WERI-Rb-1 (cell line): ENCODE measurements at regions not wholly inside any gene's neighbourhood (a gene's known extent, or its start where the extent isn't known, plus 50 kb on each side); places are given as distances from the start of the nearest gene placed in this dataset.
"Not testable (repeated sequence)": the region's sequence is repeated elsewhere in the genome, so short reads cannot be mapped to it uniquely, and the experiment has no call there.

Experiments used
- DNase-seq: peaks from one replicate; pipeline ENCODE4 v3.0.0-alpha.2; 2020
- H3K27ac ChIP-seq: fragments of 250-450 bp; sonication (Bioruptor Pico); 2 replicates; pipeline ENCODE4 v1.5.1; 2020; ENCODE audit warnings: mild to moderate bottlenecking, moderate library complexity
- H3K27me3 ChIP-seq: fragments of 250-450 bp; sonication (Bioruptor Pico); 2 replicates; pipeline ENCODE4 v1.5.1; 2021; ENCODE audit warnings: mild to moderate bottlenecking, low read depth, moderate library complexity; ENCODE audit not compliant: insufficient read depth, severe bottlenecking
- H3K36me3 ChIP-seq: fragments of 250-450 bp; sonication (Bioruptor Pico); 2 replicates; pipeline ENCODE4 v1.5.1; 2020; ENCODE audit warnings: mild to moderate bottlenecking, moderate library complexity
- H3K4me3 ChIP-seq: 2 replicates; pipeline ENCODE4 v1.5.1; 2011; ENCODE audit warnings: low read depth, mild to moderate bottlenecking, control low read depth, low read length
- H3K9me3 ChIP-seq: fragments of 250-450 bp; sonication (Bioruptor Pico); 2 replicates; pipeline ENCODE4 v1.5.1; 2021; ENCODE audit warnings: mild to moderate bottlenecking, moderate library complexity; ENCODE audit not compliant: severe bottlenecking
- TF ChIP-seq, protein P1 (sequence below): IDR thresholded peaks from 2 replicates; pipeline ENCODE4 v1.5.1; 2011; ENCODE audit warnings: low read depth, mild to moderate bottlenecking, control low read depth, inconsistent platforms, low read length

DNA sequence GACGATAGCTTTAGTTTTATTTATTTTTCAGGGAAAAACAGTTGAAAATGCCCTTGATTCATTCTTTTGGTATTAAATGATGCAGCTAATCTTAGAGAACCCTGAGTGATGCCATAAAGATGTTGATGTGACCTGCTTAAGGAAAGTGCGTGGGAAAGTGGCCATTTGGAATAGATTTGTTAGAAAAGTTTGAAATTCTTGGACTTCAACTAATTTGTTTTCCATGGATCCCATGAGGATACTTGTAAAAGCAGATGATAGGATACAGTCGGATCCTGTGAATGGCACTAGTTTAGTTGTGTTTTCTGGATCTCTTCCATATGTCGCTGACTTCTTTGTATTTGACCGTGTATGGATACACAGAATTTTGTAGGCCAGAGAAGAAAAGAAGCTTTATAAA is 69.0 kb downstream of the SEPTIN7 start:
- H3K4me3 ChIP-seq, result no peak overlapping the region
- no peak overlapping the region for H3K27ac ChIP-seq
- no peaks in the 10 kb centered on the region for H3K27me3 ChIP-seq
- no peak for DNase-seq
- peaks cover 14% of the 10 kb centered on the region for H3K36me3 ChIP-seq
- TF ChIP-seq, protein P1, sequence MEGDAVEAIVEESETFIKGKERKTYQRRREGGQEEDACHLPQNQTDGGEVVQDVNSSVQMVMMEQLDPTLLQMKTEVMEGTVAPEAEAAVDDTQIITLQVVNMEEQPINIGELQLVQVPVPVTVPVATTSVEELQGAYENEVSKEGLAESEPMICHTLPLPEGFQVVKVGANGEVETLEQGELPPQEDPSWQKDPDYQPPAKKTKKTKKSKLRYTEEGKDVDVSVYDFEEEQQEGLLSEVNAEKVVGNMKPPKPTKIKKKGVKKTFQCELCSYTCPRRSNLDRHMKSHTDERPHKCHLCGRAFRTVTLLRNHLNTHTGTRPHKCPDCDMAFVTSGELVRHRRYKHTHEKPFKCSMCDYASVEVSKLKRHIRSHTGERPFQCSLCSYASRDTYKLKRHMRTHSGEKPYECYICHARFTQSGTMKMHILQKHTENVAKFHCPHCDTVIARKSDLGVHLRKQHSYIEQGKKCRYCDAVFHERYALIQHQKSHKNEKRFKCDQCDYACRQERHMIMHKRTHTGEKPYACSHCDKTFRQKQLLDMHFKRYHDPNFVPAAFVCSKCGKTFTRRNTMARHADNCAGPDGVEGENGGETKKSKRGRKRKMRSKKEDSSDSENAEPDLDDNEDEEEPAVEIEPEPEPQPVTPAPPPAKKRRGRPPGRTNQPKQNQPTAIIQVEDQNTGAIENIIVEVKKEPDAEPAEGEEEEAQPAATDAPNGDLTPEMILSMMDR, result no peak
- no peaks in the 10 kb centered on the region for H3K9me3 ChIP-seq

DNA sequence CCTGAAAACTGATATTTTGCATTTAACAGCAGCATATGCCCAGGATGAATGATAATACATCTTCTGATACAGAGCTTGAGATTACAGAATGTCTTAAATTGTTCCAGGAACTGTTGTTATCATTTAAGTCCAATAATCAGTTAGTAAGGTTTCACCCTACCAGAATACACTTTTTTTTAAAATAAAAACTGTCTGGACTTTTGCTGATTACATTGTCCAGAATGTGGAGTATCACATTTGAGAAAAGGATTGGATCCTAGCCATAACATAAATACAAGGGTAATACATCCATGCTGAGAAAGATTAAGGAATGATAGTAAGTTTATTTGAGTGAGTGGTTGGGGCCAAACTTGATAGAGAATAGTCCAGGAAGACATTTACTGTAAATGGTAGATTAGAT is 71.0 kb downstream of the SEPTIN7 start:
- H3K27me3 ChIP-seq, result no peaks in the 10 kb centered on the region
- H3K36me3 ChIP-seq, result peaks cover 3% of the 10 kb centered on the region
- no peak overlapping the region for H3K27ac ChIP-seq
- DNase-seq, result no peak
- H3K4me3 ChIP-seq, result no peak overlapping the region
- H3K9me3 ChIP-seq, result no peaks in the 10 kb centered on the region
- TF ChIP-seq, protein P1, result no peak

DNA sequence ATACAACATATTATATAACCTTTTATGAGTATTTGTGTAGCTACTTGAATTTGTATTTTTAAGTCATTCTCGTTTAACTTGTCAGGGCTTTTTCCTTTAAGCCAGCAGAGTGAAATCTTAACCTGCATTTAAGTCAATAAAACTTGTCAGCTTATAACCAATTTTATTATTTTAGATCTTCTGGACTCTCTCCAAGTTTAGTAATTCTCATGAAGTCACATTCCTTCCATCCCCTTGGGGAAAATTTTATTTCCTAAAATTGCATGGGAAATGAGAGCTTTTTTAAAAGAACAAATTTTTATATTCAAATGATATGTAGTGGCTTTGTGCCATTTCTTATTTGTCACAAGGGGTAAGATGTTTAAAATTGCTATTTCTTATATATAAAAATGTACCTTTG is 74.0 kb downstream of the SEPTIN7 start:
- H3K36me3 ChIP-seq, result no peaks in the 10 kb centered on the region
- no peak overlapping the region for H3K27ac ChIP-seq
- TF ChIP-seq, protein P1, result no peak
- no peak overlapping the region for H3K4me3 ChIP-seq
- H3K27me3 ChIP-seq, result no peaks in the 10 kb centered on the region
- DNase-seq, result no peak
- H3K9me3 ChIP-seq, result no peaks in the 10 kb centered on the region

DNA sequence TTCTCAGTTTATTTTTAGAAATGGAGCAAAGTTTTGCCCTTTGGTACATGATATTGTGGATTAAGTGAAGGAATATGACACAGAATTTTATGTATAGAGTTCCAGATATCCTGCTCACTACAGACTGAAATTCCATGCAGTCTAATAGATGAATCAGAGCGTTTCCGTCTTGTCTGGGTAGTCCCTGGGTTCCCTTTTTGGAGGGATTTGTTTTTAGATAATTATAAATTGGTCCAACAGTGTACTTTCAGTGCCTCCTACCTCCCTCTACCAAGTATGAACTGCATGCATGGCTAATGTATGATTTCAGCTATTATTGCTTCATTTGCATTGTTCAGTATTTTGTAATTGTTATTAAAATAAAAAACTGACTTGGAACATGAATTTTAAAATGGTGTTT is 74.4 kb downstream of the SEPTIN7 start:
- no peak overlapping the region for H3K27ac ChIP-seq
- DNase-seq, result no peak
- TF ChIP-seq, protein P1, result no peak

DNA sequence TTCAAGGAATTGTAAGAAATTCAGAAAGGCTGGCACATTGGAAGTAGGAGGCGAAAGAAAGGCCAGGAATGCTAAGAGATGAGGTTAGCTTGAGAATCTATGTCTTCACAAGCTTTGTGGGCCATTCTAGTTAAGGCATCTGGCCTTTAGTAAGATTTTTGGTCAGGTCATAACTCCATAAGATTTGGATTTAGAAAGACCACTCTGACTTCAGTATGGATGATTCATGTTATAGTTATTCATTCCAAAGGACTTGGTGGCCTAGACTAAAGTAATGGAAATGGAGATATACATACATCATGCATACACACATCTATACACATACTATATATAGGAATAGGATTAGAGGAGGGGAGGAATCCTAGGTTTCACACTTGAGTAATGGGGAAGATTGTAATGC is 77.5 kb downstream of the SEPTIN7 start:
- TF ChIP-seq, protein P1, result no peak
- no peaks in the 10 kb centered on the region for H3K27me3 ChIP-seq
- no peak overlapping the region for H3K4me3 ChIP-seq
- H3K27ac ChIP-seq, result no peak overlapping the region
- no peaks in the 10 kb centered on the region for H3K36me3 ChIP-seq
- no peak for DNase-seq
- H3K9me3 ChIP-seq, result no peaks in the 10 kb centered on the region

More for the DNA sequence above, 74.4 kb downstream of the SEPTIN7 start:
- Histone ChIP-seq H3K27me3 (no peaks in the 10 kb centered on the region), H3K9me3 (no peaks in the 10 kb centered on the region), H3K36me3 (no peaks in the 10 kb centered on the region), H3K4me3 (no peak overlapping the region)

DNA sequence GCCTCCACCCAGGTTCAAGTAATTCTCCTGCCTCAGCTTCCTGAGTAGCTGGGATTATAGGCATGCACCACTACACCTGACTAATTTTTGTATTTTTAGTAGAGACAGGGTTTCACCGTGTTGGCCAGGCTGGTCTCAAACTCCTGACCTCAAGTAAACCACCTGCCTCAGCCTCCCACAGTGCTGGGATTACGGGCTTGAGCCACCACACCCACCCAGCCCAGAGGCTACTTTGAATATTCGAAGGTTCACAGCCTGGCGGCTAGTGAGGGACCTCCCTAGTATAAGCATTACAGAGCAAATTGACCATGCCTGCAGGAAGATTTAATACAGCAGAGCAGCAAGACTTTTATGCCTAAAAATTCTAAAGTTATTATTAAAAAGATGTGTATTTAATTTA is 86.6 kb downstream of the SEPTIN7 start:
- H3K27ac ChIP-seq, H3K36me3 ChIP-seq, H3K9me3 ChIP-seq, H3K27me3 ChIP-seq, H3K4me3 ChIP-seq, DNase-seq: not testable (repeated sequence)
